Liver (tissue), 8 donors: ENCODE measurements at regions not wholly inside any gene's neighbourhood (a gene's known extent, or its start where the extent isn't known, plus 50 kb on each side); places are given as distances from the start of the nearest gene placed in this dataset.

Experiments used
- DNase-seq: peaks from one replicate; pipeline ENCODE4 v3.0.0-alpha.2; 2017; ENCODE audit warnings: low spot score
- H3K27ac ChIP-seq, 2 donors: one replicate each; pipeline ENCODE4 v1.7.0; 2013; ENCODE audit warnings: inconsistent platforms in 2 of 2, low read length in 2 of 2, control low read depth in 1 of 2, low read depth in 1 of 2, mild to moderate bottlenecking in 1 of 2
- H3K27me3 ChIP-seq, 4 donors: one replicate each; pipeline versions ENCODE4 v1.6.1 to v1.7.0; 2013; ENCODE audit warnings: low read length in 3 of 4, inconsistent platforms in 1 of 4, mild to moderate bottlenecking in 1 of 4, moderate library complexity in 1 of 4; ENCODE audit not compliant: control insufficient read depth in 4 of 4, insufficient read depth in 4 of 4
- H3K36me3 ChIP-seq, 4 donors: one replicate each; pipeline versions ENCODE4 v1.6.1 to v1.7.0; 2013; ENCODE audit warnings: low read length in 3 of 4, mild to moderate bottlenecking in 3 of 4, low read depth in 1 of 4, moderate library complexity in 1 of 4; ENCODE audit not compliant: control insufficient read depth in 4 of 4, insufficient read depth in 3 of 4
- H3K4me1 ChIP-seq, 4 donors: one replicate each; pipeline versions ENCODE4 v1.6.1 to v1.7.0; 2013; ENCODE audit warnings: low read length in 3 of 4, mild to moderate bottlenecking in 3 of 4, moderate library complexity in 1 of 4; ENCODE audit not compliant: control insufficient read depth in 4 of 4, insufficient read depth in 4 of 4
- H3K4me3 ChIP-seq, 3 donors: one replicate each; pipeline versions ENCODE4 v1.6.1 to v1.7.0; 2013; ENCODE audit warnings: low read length in 3 of 3, control low read depth in 1 of 3, low read depth in 1 of 3, mild to moderate bottlenecking in 1 of 3
- H3K9ac ChIP-seq, 2 donors: one replicate each; pipeline ENCODE4 v1.7.0; 2013; ENCODE audit warnings: low read length in 2 of 2, mild to moderate bottlenecking in 2 of 2, moderate library complexity in 2 of 2, control low read depth in 1 of 2, low read depth in 1 of 2
- H3K9me3 ChIP-seq, 4 donors: one replicate each; pipeline versions ENCODE4 v1.6.1 to v1.7.0; 2013; ENCODE audit warnings: low read length in 3 of 4; ENCODE audit not compliant: control insufficient read depth in 4 of 4
- EGR1 ChIP-seq, 2 donors: IDR thresholded peaks; 2 replicates each; pipeline ENCODE4 v1.6.1; 2016 to 2018; ENCODE audit warnings: antibody characterized with exemption in 2 of 2, low read depth in 2 of 2
- FOXA1 ChIP-seq: IDR thresholded peaks from 2 replicates; pipeline ENCODE4 v1.6.1; 2016; ENCODE audit warnings: antibody characterized with exemption
- GABPA ChIP-seq, 2 donors: IDR thresholded peaks in 1 of 2; conservative IDR thresholded peaks in 1 of 2; 2 replicates each; pipeline ENCODE4 v1.6.1; 2016; ENCODE audit warnings: antibody characterized with exemption in 2 of 2, mild to moderate bottlenecking in 1 of 2, moderate library complexity in 1 of 2
- HNF4G ChIP-seq: IDR thresholded peaks from 2 replicates; pipeline ENCODE4 v1.6.1; 2016; ENCODE audit warnings: antibody characterized with exemption
- JUND ChIP-seq, 2 donors: IDR thresholded peaks; 2 replicates each; pipeline ENCODE4 v1.6.1; 2016; ENCODE audit warnings: antibody characterized with exemption in 2 of 2
- NR2F2 ChIP-seq: IDR thresholded peaks from 2 replicates; pipeline ENCODE4 v1.6.1; 2016; ENCODE audit warnings: antibody characterized with exemption
- RAD21 ChIP-seq, 2 donors: IDR thresholded peaks; 2 replicates each; pipeline ENCODE4 v1.6.1; 2016; ENCODE audit warnings: antibody characterized with exemption in 2 of 2, mild to moderate bottlenecking in 2 of 2
- RXRA ChIP-seq, 2 donors: IDR thresholded peaks; 2 replicates each; pipeline ENCODE4 v1.6.1; 2017 to 2018; ENCODE audit warnings: antibody characterized with exemption in 2 of 2, mild to moderate bottlenecking in 1 of 2
- SP1 ChIP-seq: IDR thresholded peaks from 2 replicates; pipeline ENCODE4 v1.6.1; 2018; ENCODE audit warnings: antibody characterized with exemption, mild to moderate bottlenecking
- TAF1 ChIP-seq: conservative IDR thresholded peaks from 2 replicates; pipeline ENCODE4 v1.6.1; 2016; ENCODE audit warnings: antibody characterized with exemption, mild to moderate bottlenecking
- YY1 ChIP-seq: IDR thresholded peaks from 2 replicates; pipeline ENCODE4 v1.6.1; 2016; ENCODE audit warnings: antibody characterized with exemption, mild to moderate bottlenecking
- WGBS: extraction: QIAGEN DNeasy Blood & Tissue Kit; methylation state at CpG from one replicate; pipeline ENCODE4 v1.1.7; 2013; 5-methylcytosine and 5-hydroxymethylcytosine counted together
- TF ChIP-seq, protein P1 (sequence below): IDR thresholded peaks from 2 replicates; pipeline ENCODE4 v1.6.1; 2016; ENCODE audit warnings: antibody characterized with exemption
- TF ChIP-seq, protein P2 (sequence below): IDR thresholded peaks from 2 replicates; pipeline ENCODE4 v1.6.1; 2016; ENCODE audit warnings: antibody characterized with exemption, mild to moderate bottlenecking
- TF ChIP-seq, protein P3 (sequence below): fragments of 150-350 bp; IDR thresholded peaks from 2 replicates; pipeline ENCODE4 v1.5.1; 2017; ENCODE audit warnings: improper control_type of control experiment, low read depth, low read length; ENCODE audit not compliant: missing input control
- TF ChIP-seq, protein P4 (sequence below): IDR thresholded peaks from 2 replicates; pipeline ENCODE4 v1.6.1; 2016; ENCODE audit warnings: antibody characterized with exemption
- TF ChIP-seq, protein P5 (sequence below): IDR thresholded peaks from 2 replicates; pipeline ENCODE4 v1.6.1; 2016; ENCODE audit warnings: antibody characterized with exemption
- donor health status: healthy.
- donor health status: healthy.
- donor health status: healthy.
- donor health status: healthy.
- donor health status: healthy.

DNA sequence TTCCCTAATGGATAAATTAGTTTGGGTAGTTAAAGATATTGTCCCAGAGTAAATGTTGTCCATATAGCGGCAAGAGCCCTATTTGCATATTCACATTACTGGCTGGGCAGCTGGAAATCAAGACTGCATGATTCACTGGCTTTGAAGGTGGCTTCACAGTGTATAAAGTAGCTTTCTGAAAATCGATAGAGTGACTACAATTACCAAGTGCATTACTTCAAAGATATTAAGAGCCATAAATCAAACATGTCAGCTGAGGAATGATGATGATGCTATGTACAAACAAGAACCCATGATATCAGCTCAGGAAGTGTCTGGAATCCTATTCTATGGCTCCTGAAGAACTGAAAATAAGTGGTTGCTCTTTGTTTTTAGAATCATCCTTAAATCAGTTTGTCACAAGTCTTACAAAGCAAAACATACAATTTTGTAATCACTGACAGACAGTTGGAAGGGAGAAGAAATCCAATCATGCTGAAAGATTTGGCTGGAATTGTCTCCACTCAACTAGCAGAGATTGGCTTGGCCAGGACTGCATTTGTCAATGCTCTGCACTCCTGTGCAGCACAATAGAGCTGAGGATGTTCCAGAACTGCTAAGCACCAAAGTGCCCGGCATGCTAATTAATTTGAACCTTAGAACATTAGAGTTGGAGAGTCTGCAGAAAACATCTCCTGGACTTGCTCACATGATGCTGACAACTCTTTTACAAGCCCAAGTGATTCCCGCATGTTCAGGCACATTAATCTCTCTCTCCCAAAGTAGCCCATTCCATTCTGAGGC is 77.9 kb upstream of the B3GAT2 start:
- Histone ChIP-seq H3K9me3 (no peaks in the 10 kb centered on the region), H3K36me3 (no peaks in the 10 kb centered on the region), H3K27ac (no peak overlapping the region), H3K4me1 (peaks cover 0 to 3% (median 1%) of the 10 kb centered on the region in 4 donors), H3K4me3 (no peak overlapping the region), H3K27me3 (no peaks in the 10 kb centered on the region), H3K9ac (no peak overlapping the region)
- no peak for DNase-seq
- TF ChIP-seq EGR1 (IDR thresholded peaks at IDR 0.05; ENCODE audit: low read depth in 2 of 2) (no peak), RXRA (IDR thresholded peaks at IDR 0.05) (no peak), FOXA1 (no peak), NR2F2 (no peak), TAF1 (no peak), YY1 (no peak), RAD21 (IDR thresholded peaks at IDR 0.05) (no peak), GABPA (IDR thresholded peaks at IDR 0.05 in 1 of 2, conservative IDR thresholded peaks at IDR 0.05 in 1 of 2) (no peak), HNF4G (no peak)
- TF ChIP-seq, protein P1, sequence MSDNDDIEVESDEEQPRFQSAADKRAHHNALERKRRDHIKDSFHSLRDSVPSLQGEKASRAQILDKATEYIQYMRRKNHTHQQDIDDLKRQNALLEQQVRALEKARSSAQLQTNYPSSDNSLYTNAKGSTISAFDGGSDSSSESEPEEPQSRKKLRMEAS: no peak
- TF ChIP-seq, protein P2, sequence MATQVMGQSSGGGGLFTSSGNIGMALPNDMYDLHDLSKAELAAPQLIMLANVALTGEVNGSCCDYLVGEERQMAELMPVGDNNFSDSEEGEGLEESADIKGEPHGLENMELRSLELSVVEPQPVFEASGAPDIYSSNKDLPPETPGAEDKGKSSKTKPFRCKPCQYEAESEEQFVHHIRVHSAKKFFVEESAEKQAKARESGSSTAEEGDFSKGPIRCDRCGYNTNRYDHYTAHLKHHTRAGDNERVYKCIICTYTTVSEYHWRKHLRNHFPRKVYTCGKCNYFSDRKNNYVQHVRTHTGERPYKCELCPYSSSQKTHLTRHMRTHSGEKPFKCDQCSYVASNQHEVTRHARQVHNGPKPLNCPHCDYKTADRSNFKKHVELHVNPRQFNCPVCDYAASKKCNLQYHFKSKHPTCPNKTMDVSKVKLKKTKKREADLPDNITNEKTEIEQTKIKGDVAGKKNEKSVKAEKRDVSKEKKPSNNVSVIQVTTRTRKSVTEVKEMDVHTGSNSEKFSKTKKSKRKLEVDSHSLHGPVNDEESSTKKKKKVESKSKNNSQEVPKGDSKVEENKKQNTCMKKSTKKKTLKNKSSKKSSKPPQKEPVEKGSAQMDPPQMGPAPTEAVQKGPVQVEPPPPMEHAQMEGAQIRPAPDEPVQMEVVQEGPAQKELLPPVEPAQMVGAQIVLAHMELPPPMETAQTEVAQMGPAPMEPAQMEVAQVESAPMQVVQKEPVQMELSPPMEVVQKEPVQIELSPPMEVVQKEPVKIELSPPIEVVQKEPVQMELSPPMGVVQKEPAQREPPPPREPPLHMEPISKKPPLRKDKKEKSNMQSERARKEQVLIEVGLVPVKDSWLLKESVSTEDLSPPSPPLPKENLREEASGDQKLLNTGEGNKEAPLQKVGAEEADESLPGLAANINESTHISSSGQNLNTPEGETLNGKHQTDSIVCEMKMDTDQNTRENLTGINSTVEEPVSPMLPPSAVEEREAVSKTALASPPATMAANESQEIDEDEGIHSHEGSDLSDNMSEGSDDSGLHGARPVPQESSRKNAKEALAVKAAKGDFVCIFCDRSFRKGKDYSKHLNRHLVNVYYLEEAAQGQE: no peak
- TF ChIP-seq, protein P3, sequence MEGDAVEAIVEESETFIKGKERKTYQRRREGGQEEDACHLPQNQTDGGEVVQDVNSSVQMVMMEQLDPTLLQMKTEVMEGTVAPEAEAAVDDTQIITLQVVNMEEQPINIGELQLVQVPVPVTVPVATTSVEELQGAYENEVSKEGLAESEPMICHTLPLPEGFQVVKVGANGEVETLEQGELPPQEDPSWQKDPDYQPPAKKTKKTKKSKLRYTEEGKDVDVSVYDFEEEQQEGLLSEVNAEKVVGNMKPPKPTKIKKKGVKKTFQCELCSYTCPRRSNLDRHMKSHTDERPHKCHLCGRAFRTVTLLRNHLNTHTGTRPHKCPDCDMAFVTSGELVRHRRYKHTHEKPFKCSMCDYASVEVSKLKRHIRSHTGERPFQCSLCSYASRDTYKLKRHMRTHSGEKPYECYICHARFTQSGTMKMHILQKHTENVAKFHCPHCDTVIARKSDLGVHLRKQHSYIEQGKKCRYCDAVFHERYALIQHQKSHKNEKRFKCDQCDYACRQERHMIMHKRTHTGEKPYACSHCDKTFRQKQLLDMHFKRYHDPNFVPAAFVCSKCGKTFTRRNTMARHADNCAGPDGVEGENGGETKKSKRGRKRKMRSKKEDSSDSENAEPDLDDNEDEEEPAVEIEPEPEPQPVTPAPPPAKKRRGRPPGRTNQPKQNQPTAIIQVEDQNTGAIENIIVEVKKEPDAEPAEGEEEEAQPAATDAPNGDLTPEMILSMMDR: no peak
- TF ChIP-seq, protein P4, sequence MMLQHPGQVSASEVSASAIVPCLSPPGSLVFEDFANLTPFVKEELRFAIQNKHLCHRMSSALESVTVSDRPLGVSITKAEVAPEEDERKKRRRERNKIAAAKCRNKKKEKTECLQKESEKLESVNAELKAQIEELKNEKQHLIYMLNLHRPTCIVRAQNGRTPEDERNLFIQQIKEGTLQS: no peak
- 79% methylated on average over 4 of the region's 4 CpGs for WGBS

DNA sequence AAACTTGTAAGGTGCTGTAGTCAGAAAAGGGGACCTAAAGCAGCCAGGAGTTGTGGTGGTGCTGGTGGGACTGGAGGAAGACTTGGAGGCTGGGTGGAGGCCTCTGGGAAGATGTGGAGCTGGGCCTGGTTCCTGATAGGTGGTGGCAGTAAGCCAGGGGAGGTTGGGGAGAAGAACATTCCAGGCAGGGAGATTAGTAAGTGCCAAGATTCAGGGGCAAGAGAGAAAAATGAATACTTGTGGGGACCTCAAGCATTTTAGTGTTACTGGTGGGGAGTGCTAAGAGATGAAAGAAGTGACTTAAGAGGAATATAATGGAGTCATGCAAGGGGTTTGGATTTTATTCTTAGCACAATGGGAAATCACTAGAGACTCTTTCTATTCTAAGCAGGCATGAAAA is 79.0 kb upstream of the B3GAT2 start:
- no peaks in the 10 kb centered on the region for H3K36me3 ChIP-seq
- H3K27me3 ChIP-seq: no peaks in the 10 kb centered on the region
- H3K4me3 ChIP-seq: no peak overlapping the region
- no peak overlapping the region for H3K9ac ChIP-seq
- H3K9me3 ChIP-seq: no peaks in the 10 kb centered on the region
- H3K27ac ChIP-seq: no peak overlapping the region
- TF ChIP-seq, protein P4: no peak
- TF ChIP-seq SP1: no peak
- TF ChIP-seq, protein P3: no peak
- TF ChIP-seq JUND (IDR thresholded peaks at IDR 0.05): no peak
- TF ChIP-seq TAF1: no peak
- TF ChIP-seq NR2F2: no peak
- TF ChIP-seq, protein P5, sequence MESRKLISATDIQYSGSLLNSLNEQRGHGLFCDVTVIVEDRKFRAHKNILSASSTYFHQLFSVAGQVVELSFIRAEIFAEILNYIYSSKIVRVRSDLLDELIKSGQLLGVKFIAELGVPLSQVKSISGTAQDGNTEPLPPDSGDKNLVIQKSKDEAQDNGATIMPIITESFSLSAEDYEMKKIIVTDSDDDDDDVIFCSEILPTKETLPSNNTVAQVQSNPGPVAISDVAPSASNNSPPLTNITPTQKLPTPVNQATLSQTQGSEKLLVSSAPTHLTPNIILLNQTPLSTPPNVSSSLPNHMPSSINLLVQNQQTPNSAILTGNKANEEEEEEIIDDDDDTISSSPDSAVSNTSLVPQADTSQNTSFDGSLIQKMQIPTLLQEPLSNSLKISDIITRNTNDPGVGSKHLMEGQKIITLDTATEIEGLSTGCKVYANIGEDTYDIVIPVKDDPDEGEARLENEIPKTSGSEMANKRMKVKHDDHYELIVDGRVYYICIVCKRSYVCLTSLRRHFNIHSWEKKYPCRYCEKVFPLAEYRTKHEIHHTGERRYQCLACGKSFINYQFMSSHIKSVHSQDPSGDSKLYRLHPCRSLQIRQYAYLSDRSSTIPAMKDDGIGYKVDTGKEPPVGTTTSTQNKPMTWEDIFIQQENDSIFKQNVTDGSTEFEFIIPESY: no peak
- H3K4me1 ChIP-seq: peaks cover 0 to 3% (median 1%) of the 10 kb centered on the region in 4 donors
- no peak for DNase-seq
